ENCODE measurements at regions not wholly inside any gene's neighbourhood (a gene's known extent, or its start where the extent isn't known, plus 50 kb on each side); places are given as distances from the start of the nearest gene placed in this dataset.
A peak's percentile ranks its signal among the peaks of the same experiment; 100 is the strongest.

GRCh38 chr3:160092760-160093159 is 104.1 kb downstream of the IL12A start:
- TF ChIP-seq CTCF (IDR thresholded peaks at IDR 0.05; ENCODE audit: insufficient read depth, low read length) = no peak
- DNase-seq (ENCODE audit: low read depth) = no peak
- H3K4me3 ChIP-seq (ENCODE audit: low read depth, low read length) = no peak overlapping the region

GRCh38 chr3:160094562-160094961 is 105.9 kb downstream of the IL12A start:
- TF ChIP-seq CTCF (IDR thresholded peaks at IDR 0.05; ENCODE audit: insufficient read depth, low read length) = no peak
- no peak overlapping the region for H3K4me3 ChIP-seq (ENCODE audit: low read depth, low read length)
- no peak for DNase-seq (ENCODE audit: low read depth)

DNA sequence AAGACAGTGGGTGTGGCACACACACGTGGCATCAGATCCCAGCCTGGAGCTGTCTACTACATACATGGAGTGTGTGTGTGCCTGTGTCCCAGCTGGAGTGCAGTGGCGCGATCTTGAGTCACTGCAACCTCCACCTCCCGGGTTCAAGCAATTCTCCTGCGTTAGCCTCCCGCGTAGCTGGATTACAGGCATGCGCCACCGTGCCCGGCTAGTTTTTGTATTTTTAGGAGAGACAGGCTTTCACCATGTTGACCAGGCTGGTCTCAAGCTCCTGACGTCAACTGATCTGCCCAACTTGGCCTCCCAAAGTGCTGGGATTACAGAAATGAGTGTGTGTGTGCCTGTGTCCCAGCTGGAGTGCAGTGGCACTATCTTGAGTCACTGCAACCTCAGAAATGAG is 108.8 kb downstream of the IL12A start:
- no peak for DNase-seq (ENCODE audit: low read depth)
- H3K4me3 ChIP-seq (ENCODE audit: low read depth, low read length) = no peak overlapping the region
- TF ChIP-seq CTCF (IDR thresholded peaks at IDR 0.05; ENCODE audit: insufficient read depth, low read length) = no peak

DNA sequence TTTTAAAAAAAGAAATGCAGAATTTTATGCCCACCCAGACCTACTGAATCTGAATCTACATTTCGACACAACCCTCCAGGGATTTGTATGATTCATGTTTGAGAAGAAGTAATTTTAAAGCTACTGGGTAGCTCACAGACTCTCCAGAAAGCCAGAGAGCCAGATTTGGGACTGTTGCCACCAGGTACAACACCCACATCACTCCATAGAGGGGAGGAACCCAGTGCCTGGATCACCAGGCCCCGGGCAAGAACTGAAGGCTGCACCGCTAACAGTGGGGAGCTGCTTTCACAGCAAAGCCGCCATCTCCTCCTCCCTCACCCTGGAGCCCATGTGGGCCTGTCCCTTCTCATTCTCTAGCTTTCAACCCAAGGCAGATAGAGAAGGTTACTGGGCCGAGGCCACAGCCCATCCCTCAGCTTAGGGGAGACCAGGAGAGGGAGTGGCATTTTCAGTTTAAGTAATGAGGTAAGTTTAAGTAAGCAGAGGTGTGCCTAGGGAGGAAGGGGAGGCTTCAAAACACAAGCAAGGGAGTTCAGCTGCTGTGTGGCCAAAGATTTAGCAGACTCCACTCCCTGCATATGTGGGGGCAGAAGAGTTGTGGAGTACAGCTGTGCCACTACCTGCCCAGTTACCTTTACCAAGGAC is 109.8 kb downstream of the IL12A start:
- H3K4me3 ChIP-seq (ENCODE audit: low read depth, low read length) = no peak overlapping the region
- no peak for TF ChIP-seq CTCF (IDR thresholded peaks at IDR 0.05; ENCODE audit: insufficient read depth, low read length)
- peak; percentile 80 for DNase-seq (ENCODE audit: low read depth)

DNA sequence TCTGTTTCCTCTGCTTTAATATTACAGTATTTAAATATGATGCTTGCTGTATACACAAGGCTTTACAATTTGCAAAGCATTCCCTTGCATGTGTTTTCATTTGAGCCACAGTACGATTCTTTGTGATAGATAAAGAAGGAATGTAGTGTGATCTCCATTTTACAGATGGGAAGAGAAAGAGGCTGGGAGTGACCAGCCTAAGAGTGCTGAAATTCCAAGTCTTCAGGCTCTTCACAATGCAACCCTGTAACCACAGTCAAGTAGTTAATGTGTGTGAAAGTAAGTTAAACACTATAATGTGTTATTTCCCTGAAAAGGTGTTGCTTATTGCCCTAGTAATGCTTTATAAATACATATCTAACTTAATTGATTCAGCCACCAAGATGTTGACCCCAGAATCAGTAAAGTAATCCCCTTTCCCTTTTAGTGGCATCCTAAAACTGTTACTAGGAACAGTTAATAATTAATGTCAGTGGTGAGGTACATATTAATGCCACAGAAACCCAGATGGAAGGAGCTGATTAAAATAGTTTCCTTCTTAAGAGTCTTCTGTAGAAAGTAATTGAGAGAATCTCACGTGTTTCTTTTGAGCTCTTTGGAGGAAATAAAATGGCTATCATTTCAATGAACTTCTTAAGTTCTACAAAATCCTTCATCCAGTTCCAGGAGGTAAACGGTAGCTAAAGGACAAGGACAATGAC is 110.4 kb downstream of the IL12A start:
- no peak overlapping the region for H3K4me3 ChIP-seq (ENCODE audit: low read depth, low read length)
- peak; percentile 15 for DNase-seq (ENCODE audit: low read depth)
- no peak for TF ChIP-seq CTCF (IDR thresholded peaks at IDR 0.05; ENCODE audit: insufficient read depth, low read length)

DNA sequence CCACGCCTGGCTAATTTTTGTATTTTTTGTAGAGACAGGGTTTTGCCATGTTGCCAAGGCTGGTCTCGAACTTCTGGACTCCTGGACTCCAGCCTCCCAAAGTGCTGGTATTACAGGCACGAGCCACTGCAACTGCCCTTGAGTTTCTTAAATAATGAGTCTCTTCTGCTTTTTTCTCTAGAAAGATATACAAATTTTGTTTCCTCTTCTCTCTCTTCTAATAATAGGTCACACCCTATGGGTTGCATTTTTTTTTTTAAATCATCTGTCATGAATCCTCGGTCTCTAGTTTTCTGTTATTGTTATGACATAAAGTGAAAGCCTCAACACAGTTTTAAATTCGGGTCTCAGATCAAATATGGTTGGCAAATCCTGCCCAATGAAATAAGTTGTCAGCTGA is 111.2 kb downstream of the IL12A start:
- no peak for DNase-seq (ENCODE audit: low read depth)
- TF ChIP-seq CTCF (IDR thresholded peaks at IDR 0.05; ENCODE audit: insufficient read depth, low read length) = no peak
- H3K4me3 ChIP-seq (ENCODE audit: low read depth, low read length) = no peak overlapping the region
